HTR-8/SVneo (cell line): ENCODE measurements at regions not wholly inside any gene's neighbourhood (a gene's known extent, or its start where the extent isn't known, plus 50 kb on each side); places are given as distances from the start of the nearest gene placed in this dataset.
A peak's percentile ranks its signal among the peaks of the same experiment; 100 is the strongest.

Source experiments
- DNase-seq: peaks from one replicate; pipeline ENCODE4 v3.0.0; 2011; ENCODE audit warnings: low spot score, mixed read lengths; ENCODE audit not compliant: insufficient read length
- FAIRE-seq: peaks from 2 replicates; lab custom pipeline; 2011; peaks lifted over from hg19 to GRCh38; lab: Jason Lieb, UNC

- FAIRE-seq: no peak
These were observed 176.8 kb downstream of the ARL4C start for GRCh38 chr2:234320066-234320465.

GRCh38 chr2:234318361-234318760 is 178.5 kb downstream of the ARL4C start:
- DNase-seq (no peak), FAIRE-seq (no peak)

More at GRCh38 chr2:234320066-234320465, 176.8 kb downstream of the ARL4C start:
- DNase-seq: no peak

- no peak for FAIRE-seq
- DNase-seq: no peak
These were observed 183.3 kb downstream of the ARL4C start for GRCh38 chr2:234313558-234313957.

- DNase-seq: no peak
- no peak for FAIRE-seq
These were observed 186.7 kb downstream of the ARL4C start for GRCh38 chr2:234310166-234310565.

- no peak for FAIRE-seq
- no peak for DNase-seq
These were observed 187.4 kb downstream of the ARL4C start for GRCh38 chr2:234309431-234309830.

- FAIRE-seq: no peak
- peak; percentile 26 for DNase-seq
These were observed 188.1 kb downstream of the ARL4C start for GRCh38 chr2:234308813-234309195.

GRCh38 chr2:234308073-234308812 is 188.6 kb downstream of the ARL4C start:
- no peak for FAIRE-seq
- DNase-seq: no peak

GRCh38 chr2:234307322-234307961 is 189.4 kb downstream of the ARL4C start:
- peak; percentile 51 for FAIRE-seq
- DNase-seq: no peak

- no peak for FAIRE-seq
- no peak for DNase-seq
These were observed 190.3 kb downstream of the ARL4C start for GRCh38 chr2:234306426-234307173.

- FAIRE-seq (no peak), DNase-seq (no peak)
These were observed 191.0 kb downstream of the ARL4C start for GRCh38 chr2:234305846-234306245.

- DNase-seq: peak; percentile 41
- FAIRE-seq: peak; percentile 62
These were observed 191.9 kb downstream of the ARL4C start for GRCh38 chr2:234304950-234305349.

GRCh38 chr2:234302664-234302991 is 194.3 kb downstream of the ARL4C start:
- no peak for FAIRE-seq
- no peak for DNase-seq

GRCh38 chr2:234300932-234301823 is 195.7 kb downstream of the ARL4C start:
- no peak for DNase-seq
- peak; percentile 85 for FAIRE-seq

GRCh38 chr2:234300391-234300925 is 196.4 kb downstream of the ARL4C start:
- no peak for DNase-seq
- FAIRE-seq: no peak

- no peak for DNase-seq
These were observed 198.0 kb downstream of the ARL4C start for GRCh38 chr2:234298918-234299317.

GRCh38 chr2:234296991-234297390 is 199.9 kb downstream of the ARL4C start:
- FAIRE-seq: no peak
- DNase-seq: no peak

More at GRCh38 chr2:234298918-234299317, 198.0 kb downstream of the ARL4C start:
- no peak for FAIRE-seq

GRCh38 chr2:234293973-234294372 is 202.9 kb downstream of the ARL4C start:
- no peak for FAIRE-seq
- DNase-seq: no peak

- no peak for FAIRE-seq
- DNase-seq: no peak
These were observed 204.0 kb downstream of the ARL4C start for GRCh38 chr2:234292962-234293243.

GRCh38 chr2:234292205-234292961 is 204.5 kb downstream of the ARL4C start:
- FAIRE-seq: no peak
- no peak for DNase-seq
